ENCODE measurements at regions not wholly inside any gene's neighbourhood (a gene's known extent, or its start where the extent isn't known, plus 50 kb on each side); places are given as distances from the start of the nearest gene placed in this dataset.

DNA sequence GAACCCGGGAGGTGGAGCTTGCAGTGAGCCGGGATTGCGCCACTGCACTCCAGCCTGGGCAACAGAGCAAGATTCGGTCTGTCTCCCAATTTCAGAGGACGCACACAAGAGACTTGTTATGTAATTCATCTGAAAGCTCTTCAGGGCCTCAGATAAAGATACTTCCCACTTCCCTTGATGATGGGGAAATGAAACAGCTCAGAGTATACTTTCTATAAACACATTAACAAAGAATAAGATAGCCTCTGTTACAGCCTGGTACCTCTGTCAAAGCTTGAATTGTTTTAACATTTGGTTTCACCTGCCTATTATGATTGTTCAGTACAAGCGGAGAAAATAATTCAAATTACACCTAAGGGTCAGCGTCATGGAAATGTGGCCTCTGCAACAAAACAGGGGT is 622.9 kb upstream of the ADGRL4 start:
- TF ChIP-seq SUZ12 (IDR thresholded peaks at IDR 0.05; ENCODE audit: extremely low read depth, insufficient read depth, insufficient read length) (no peak), YY1 (IDR thresholded peaks at IDR 0.05; ENCODE audit: insufficient read depth, insufficient read length) (no peak)
